RPMI8226 (cell line): ENCODE measurements at regions not wholly inside any gene's neighbourhood (a gene's known extent, or its start where the extent isn't known, plus 50 kb on each side); places are given as distances from the start of the nearest gene placed in this dataset.

Experiments used
- DNase-seq: peaks from one replicate; pipeline ENCODE4 v3.0.0-alpha.2; 2015

DNA sequence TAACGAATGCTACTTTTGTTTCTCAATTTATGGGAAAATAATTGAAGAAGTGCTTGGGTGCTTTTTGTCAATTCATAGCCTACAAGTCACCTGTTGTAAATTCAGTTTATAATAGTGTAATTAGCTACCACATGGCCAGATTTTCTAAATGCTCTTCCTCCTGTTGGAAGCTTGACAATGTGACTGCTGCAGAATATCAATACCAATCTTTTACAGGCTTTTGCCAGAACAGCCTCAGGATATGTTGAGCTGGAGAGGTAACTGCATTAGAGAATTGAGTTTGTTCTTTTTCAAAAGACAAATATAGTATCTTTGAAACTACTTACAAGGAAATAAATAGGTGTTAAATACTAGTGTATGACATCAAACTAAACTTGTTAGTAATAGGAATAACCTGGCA lies 277.8 kb downstream of the POU4F1 start:
- DNase-seq: no peak

DNA sequence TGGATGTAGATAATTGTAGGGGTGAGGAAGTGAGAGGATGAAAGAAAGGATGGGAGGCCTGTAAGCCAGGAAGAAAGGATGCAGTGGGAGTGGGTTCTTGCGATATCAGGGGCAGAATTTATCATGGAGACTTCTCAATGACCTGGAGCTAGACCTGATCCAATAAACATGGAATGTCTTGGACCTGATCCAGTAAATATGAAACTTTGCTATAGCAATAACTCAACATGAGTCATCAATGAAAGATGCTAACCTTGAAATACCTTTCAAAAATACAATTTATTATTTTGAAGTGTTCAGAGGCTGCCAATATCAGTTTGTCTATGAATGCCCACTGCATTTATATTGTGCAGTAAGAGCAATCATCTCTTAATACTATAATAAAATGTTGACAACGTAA lies 279.5 kb downstream of the POU4F1 start:
- no peak for DNase-seq

DNA sequence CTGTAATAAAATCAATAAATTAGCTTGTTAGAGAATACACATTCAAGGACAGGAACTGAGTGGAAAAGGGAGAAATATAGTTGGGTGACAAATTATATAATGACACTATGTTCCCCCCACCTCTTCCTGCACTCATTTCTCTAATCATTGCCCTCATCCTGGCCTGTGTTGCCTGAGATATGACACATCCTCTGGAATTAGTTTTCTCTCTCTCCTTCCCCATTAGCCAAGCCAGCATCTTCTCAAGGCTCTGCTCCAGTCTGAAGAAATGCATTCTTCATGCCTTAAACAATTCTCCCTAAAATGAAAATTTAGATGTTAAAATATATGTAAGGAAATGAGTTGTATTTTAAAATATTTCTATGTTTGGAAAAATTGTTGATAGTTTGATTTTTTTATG lies 280.3 kb downstream of the POU4F1 start:
- DNase-seq: no peak

GRCh38 chr13:78319101-78319627 lies 284.2 kb downstream of the POU4F1 start:
- no peak for DNase-seq

GRCh38 chr13:78317030-78317429 lies 286.3 kb downstream of the POU4F1 start:
- no peak for DNase-seq

DNA sequence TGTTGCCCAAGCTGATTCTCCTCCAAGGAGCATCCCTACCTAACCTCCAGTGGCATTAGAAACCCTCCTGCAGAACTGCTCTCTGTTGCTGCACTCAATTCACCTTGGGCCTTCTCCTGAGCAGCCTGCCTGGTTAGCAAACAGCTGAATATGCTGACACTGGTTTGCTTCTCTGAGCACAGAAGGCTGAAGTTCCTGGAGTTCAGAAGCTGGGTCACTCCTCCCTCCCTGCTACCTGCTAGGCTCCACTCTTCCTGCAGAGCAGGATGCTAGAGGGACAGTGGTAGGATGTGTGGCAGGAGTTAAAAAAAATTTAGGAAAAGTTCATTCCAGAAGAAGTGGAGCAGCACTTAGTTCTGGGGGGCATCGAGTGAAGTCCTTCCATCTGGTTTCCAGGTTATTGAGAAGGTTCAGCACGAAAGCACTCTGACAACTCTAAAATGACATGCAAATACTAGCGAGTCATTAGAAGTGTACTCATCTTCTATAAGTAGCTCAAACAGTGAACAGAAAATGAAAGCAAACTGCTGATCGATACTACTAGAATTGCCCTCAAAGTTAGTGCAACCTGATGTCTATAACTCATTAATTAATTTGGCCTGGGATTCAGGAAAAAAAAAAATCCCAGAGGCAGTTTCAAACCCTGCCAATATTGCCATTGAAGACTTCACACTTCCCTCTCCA lies 293.7 kb downstream of the POU4F1 start:
- DNase-seq: no peak

DNA sequence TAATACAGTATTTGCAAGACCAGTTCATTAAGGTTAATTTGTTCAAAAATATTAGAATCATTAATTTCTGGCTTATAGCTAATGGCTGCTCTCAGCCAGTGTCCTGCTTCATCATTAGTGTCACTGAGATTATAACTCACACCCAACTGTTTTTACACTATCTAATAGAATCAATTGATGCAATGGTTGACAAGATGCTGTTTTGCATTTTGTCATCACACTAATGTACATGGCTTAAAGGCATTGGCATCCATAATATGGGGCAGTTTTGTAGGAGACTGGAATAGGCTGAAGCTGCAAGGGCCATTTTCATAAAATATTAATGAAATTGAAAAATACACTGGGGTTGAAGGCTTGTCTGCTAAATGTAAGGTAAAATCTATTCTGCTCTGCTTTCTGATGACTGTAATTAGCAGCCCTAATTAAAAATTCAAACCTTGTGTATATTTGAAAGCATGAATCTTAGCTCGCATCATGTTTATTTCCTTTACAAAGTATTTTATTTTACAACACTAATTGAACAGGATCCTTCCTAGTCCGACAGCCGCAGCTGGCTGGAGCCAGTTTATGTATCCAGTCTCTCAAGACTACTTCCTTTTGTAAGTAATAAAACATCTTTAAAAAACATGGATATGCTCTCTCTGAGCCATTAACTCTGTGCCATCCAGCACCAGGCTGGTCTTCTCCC lies 296.7 kb downstream of the POU4F1 start:
- no peak for DNase-seq

GRCh38 chr13:78305171-78305570 lies 298.2 kb downstream of the POU4F1 start:
- no peak for DNase-seq

GRCh38 chr13:78299832-78300623 lies 303.3 kb downstream of the POU4F1 start:
- DNase-seq: no peak

- no peak for DNase-seq
These were observed 304.7 kb downstream of the POU4F1 start for GRCh38 chr13:78298657-78299056.

DNA sequence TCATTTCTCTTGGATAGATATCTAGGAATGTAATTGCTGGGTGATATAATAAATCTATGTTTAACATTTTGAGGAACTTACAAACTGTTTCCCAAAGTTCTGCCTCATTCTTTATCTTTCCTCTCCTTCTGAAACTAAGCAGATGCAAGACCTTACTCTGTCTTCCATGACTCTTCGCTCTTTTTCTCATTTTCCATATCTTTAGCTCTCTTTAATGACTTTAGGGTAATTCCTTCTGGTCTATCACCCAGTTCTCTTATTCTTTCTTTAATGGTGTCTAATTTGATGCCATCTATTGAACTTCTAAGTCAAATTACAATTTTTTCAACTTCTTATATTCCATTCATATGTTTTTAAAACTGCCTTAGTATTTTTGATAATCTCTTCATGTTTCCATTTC lies 316.6 kb downstream of the POU4F1 start:
- no peak for DNase-seq

GRCh38 chr13:78265098-78265497 lies 338.3 kb downstream of the POU4F1 start:
- DNase-seq: no peak

DNA sequence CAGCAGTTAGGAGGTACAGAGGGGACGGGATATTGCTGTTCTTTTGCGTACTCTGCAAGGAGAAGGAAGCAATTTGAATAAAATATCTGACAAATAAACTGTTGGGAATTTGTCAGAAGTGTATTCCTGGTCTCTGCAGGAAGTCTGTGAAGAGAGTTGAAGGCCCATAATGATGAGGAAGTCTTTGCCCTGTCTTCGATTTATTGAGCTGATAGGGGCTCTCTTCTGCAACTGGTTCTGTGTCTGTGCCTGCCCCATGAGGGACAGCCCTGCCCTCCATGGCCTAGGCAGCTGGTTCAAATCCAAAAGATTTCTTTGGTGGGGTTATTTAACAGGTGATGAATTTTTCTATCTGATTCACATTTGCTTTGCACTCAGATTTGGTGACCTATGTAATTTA lies 339.7 kb upstream of the EDNRB start:
- DNase-seq: no peak

GRCh38 chr13:78256484-78256883 lies 337.9 kb upstream of the EDNRB start:
- no peak for DNase-seq

- DNase-seq: no peak
These were observed 335.5 kb upstream of the EDNRB start for GRCh38 chr13:78254113-78254512.

- DNase-seq: no peak
These were observed 328.7 kb upstream of the EDNRB start for GRCh38 chr13:78247362-78247761.

GRCh38 chr13:78241278-78241919 lies 322.8 kb upstream of the EDNRB start:
- peak; percentile 18 for DNase-seq

DNA sequence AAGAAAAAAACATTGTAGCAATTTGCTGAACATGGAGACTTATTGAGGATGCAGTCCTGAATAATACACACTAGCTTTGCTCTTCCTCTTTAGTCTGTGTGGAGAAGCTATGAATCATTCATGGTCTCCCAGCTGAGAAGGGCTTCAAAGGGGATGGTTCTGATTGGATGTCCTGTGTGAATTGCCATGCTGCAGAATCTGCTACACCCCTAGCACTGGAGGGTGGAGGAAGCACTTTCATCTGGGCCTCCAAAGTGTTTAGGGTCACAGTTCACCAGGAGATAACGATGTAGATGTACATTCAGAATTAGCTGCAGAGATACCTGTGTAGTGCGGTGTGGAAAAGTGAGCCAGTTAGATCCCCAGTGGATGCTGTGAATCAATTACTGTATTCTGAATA lies 321.1 kb upstream of the EDNRB start:
- DNase-seq: no peak

GRCh38 chr13:78238911-78239310 lies 320.3 kb upstream of the EDNRB start:
- no peak for DNase-seq

DNA sequence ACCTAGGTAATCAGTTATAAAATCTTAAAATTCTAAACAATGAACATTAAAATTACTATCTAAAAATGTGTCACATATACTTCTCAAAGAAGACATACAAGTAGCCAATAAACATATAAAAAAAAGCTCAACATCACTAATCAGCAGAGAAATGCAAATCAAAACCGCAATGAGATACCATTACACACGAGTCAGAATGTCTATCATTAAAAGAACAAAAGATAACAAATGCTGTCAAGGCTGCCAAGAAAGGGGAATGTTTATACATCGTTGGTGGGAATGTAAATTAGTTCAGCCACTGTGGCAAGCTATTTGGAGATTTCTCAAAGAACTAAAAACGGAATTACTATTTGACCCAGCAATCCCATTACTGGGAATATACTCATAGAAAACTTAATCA lies 310.3 kb upstream of the EDNRB start:
- DNase-seq: no peak

DNA sequence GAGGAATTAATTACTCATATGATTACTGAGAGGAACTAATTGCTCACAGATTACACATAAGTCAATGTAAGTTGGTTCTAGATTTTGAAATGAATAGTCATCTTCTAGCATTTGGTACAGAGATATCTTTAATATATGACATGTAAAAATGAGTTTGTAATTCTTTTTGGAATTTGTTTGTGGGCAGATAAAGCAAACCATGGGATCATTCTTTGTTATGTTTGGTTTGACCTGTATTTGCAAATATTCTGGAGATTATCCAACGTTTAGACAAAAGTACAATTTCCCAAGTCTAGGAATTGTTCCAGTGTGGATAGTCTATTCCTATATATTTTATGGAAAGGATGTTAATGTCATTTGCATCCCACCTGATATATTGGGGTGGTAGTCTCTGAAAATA lies 309.6 kb upstream of the EDNRB start:
- DNase-seq: no peak

GRCh38 chr13:78227709-78228108 lies 309.1 kb upstream of the EDNRB start:
- no peak for DNase-seq

GRCh38 chr13:78215458-78216108 lies 297.0 kb upstream of the EDNRB start:
- DNase-seq: no peak
